ENCODE measurements at regions not wholly inside any gene's neighbourhood (a gene's known extent, or its start where the extent isn't known, plus 50 kb on each side); places are given as distances from the start of the nearest gene placed in this dataset.
A peak's percentile ranks its signal among the peaks of the same experiment; 100 is the strongest.

GRCh38 chr4:56286763-56287162, 100.5 kb downstream of the AASDH start:
- DNase-seq: no peak

GRCh38 chr4:56283375-56283774, 103.9 kb downstream of the AASDH start:
- no peak for DNase-seq

DNA sequence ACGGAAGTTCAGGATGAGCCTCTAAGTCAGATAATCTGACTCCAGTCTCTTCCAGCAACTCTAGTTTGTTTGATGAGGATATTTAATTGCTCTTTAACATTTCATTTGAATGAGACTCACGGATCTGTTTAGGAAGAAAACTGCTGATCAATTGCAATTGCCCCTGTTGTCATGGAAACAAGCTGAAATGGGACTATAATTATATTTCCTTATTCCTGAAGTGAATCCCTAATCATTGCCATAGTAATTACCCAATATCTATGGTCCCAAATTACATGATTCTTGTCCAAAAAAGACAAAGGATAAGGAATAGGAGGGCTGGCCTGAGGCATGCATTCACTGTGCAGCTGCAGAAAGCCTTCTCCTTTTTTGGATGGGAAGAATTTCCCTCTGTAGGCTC, 105.3 kb downstream of the AASDH start:
- DNase-seq: no peak

- no peak for DNase-seq
Measured at GRCh38 chr4:56276547-56276946, 110.7 kb downstream of the AASDH start.

GRCh38 chr4:56273391-56273790, 113.9 kb downstream of the AASDH start:
- no peak for DNase-seq

- no peak for DNase-seq
Measured at GRCh38 chr4:56272927-56273326, 114.4 kb downstream of the AASDH start.

GRCh38 chr4:56272003-56272402, 115.3 kb downstream of the AASDH start:
- no peak for DNase-seq

DNA sequence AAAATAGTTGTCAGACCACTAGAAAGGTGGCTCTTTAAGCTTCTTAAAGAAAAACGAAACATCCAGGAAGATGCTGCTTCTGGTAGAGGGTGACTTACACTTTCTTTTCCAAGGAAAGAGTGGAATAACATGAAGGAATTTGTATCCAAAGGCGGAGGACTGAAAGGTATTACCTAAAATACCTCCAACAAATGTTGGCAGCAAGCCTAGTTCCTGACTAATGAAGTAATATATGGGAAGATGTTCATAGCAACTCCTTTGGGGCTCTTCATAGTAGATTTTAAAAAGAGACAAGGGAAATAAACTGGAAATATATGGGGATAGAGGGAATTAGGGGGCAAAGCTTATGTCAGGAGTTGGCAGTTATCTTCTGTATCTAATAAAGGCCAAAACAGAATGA, 116.2 kb downstream of the AASDH start:
- no peak for DNase-seq

- DNase-seq: no peak
Measured at GRCh38 chr4:56267558-56267957, 119.7 kb downstream of the AASDH start.

DNA sequence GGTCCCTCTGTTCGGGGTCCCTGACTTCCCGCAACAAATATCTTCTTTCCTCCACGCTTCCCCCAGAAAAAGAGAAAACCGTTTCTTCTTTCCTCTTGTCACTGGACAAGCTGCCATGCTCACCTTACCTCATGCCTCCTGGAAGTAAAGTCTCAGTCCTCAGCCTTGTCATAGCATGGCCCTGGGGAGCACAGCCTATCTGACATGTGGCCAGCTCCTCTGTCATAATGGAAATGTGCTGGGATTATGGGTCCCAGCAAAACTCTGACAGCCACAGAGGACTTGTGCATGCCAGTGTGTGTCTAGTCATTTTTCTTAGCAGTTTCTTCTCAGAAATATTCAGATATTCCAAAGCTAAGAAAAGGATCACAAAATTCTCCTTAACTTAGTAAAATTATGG, 122.4 kb downstream of the AASDH start:
- DNase-seq: no peak

DNA sequence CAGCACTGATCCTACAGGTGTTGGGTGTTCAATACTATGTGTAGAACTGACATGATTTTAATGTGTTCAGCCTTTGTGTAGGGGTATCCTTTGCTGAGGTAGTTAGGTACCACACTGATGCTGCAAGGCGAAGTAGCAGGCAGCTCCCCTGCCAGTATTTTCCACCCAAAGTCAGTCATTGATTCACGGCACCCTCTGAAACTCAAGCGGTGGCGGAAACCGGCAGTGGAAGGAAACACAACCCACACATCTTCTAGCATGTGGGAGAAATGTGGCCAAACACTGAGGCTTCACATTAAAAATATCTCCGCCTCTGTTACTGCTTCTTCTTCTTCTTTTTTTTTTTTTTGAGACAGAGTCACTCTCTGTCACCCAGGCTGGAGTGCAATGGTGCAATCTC, 126.3 kb downstream of the AASDH start:
- peak; percentile 28 to 69 for DNase-seq

DNA sequence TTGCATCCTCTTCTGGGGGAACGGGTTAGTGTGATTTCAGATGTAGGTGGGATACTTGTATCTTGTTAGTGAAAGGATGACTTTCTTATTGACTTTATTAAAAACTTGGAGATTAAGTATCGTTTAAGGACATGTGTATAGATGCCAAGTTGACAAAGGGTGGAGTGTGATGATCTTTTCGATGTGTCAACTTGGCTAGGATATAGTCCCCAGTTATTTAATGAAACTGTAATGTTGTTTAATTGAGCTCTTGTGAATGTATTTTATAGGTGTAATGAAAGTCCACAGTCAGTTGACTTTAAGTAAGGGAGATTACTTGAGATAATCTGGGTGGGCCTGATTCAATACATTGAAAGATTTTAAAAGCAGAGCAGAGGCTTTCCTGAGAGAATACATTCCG, 127.0 kb downstream of the AASDH start:
- DNase-seq: no peak

GRCh38 chr4:56259655-56260054, 127.6 kb downstream of the AASDH start:
- no peak for DNase-seq

DNA sequence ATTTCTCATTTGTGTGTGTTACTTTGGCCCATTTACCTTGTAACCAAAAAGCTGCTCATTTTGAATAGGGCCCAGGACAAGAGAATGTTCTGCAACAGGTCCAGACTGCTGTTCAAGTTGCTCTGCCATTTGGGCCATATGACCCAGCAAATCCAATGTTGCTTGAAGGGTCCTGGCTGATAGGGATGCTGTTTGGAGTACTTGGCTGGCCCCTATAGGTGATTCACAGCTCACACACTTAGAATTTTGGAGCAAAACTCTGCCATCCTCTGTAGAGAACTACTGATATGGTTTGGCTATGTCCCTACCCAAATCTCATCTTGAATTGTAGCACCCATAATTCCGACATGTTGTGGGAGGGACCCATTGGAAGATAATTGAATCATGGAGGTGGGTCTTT, 131.5 kb downstream of the AASDH start:
- DNase-seq: no peak

DNA sequence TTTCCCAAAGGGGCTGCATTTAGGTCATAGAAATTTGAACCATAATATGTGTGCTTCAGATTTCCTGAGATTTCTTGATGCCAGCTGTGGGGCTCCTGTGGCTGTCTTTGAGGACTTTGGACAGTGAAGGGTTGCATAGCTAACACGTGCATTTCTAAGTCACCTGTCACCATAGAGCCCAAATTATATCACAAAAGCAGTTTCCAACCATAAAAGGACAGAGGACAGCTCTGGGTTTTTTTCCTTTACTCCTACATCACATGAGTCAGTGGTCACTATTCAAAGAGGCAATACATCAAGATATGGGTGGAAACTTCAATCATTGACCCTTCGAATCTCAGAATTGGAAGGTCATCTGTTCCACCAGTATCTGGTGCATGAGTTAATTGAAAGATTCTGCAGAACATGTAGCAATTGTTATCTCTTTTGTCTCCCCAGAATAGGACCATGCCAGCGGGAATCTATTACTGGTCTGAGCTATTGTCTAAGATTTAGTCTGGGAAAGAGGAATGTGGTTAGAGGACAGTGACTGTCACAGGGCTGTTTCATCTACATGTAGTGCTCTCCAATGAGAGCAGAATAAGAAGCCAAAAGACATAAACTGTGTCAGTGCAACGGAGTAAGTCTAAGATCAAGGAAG, 133.5 kb downstream of the AASDH start:
- no peak for DNase-seq

- no peak for DNase-seq
Measured at GRCh38 chr4:56252561-56253152, 134.6 kb downstream of the AASDH start.

GRCh38 chr4:56251556-56251955, 135.7 kb downstream of the AASDH start:
- no peak for DNase-seq

DNA sequence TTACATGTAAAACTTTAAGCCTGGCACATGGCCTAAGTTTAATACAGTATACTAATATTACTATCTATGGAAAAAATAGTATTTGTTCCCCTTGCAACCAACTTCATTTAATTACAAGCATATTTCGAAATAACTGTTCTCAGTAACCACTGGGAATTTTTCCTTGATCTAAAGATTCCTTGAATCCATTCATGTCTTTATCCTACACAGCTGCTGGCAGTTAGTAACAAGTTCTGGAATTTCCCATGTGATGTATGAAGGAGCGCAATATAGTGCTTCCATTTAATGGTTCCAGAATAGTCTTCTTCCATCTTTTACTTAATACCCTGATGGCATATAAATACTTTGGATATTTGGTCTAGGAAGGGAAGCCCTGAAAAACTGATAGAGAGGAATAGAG, 136.5 kb downstream of the AASDH start:
- no peak for DNase-seq

GRCh38 chr4:56247646-56248045, 139.6 kb downstream of the AASDH start:
- DNase-seq: no peak

DNA sequence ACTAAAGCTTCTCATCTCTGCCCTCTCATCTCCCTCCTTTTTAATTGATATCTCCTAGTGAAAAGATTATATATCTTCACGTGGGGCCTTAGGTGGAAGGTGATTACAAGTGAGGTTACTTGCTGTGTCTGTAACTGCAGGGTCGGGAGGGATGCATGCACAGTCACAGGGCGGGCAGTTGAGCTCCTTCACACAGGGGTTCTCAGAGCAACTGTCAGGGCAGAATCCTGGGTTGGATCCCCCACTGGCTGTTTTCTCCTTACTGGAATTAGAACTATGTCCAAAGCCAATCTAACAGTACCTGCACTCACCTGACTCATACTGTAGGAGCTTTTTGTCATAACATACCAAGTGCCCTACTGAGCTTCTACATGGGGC, 141.1 kb downstream of the AASDH start:
- DNase-seq: no peak

GRCh38 chr4:56245547-56246232, 141.6 kb downstream of the AASDH start:
- no peak for DNase-seq

- DNase-seq: no peak
Measured at GRCh38 chr4:56244681-56245080, 142.6 kb downstream of the AASDH start.

DNA sequence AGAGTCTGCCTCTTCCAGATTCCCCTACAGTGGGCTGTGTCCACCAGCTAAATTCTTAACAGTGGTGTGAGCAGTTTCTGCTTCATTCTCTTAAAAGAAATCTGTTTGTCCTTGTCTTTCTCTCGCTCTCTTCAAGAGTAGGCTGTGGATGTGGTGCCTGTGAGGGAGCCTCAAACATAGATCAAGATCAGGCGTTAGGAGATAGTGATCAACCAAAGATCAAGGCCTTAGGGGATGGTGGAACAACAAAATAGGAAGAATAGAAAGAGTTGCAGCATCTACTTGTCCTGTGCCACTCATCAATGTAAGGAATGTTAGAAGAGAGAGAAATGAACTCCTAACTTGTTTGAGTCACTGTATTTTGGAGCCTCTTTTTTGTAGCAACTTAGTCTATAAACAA, 144.2 kb downstream of the AASDH start:
- DNase-seq: no peak

DNA sequence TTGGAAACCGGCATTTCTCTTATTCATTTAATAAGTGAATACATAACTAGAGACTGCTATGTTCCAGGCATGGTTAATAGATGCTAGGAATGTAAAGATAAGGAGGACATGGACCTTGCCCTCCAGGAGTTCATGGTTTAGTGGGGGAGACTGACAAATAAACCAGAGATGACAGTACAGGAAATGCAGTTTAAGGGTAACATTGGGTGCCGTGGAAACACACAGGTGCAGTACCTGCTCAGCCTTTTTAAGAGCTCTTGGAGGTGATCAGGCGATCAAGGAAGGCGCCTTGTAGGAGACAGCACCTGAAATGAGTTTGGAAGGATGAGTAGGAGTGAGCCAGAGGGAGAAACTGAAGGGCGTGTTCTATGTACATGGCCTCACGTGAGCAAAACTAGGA, 145.8 kb downstream of the AASDH start:
- no peak for DNase-seq
